Endothelial cell of umbilical vein (primary cell): ENCODE measurements at regions not wholly inside any gene's neighbourhood (a gene's known extent, or its start where the extent isn't known, plus 50 kb on each side); places are given as distances from the start of the nearest gene placed in this dataset.

Experiments
- BruUV-seq: library from RNA; stranded (reverse); fragments of 400-500 nt; replicated peaks from 2 replicates; lab custom pipeline; 2021; lab: Mats Ljungman, UMichigan
- CTCF ChIA-PET: fragments of 300-600, 350-600 bp; sonication (Branson Sonifier 250); formaldehyde crosslinking; loops from one replicate; lab custom pipeline; 2021; ENCODE audit warnings: antibody characterized with exemption, inconsistent platforms; lab: Charles Lee
- POLR2A ChIA-PET: fragments of 300-600, 350-600 bp; sonication (Branson Sonifier 250); formaldehyde crosslinking; loops from one replicate; lab custom pipeline; 2021; ENCODE audit warnings: antibody characterized with exemption, inconsistent platforms; lab: Charles Lee
- DNase-seq: peaks from one replicate; pipeline ENCODE4 v3.0.0-alpha.2; 2011; ENCODE audit warnings: low read depth, low spot score
- FAIRE-seq: peaks from 2 replicates; lab custom pipeline; 2011; peaks lifted over from hg19 to GRCh38; lab: Jason Lieb, UNC
- H2AFZ ChIP-seq: 2 replicates; pipeline ENCODE4 v1.6.0; 2012; ENCODE audit warnings: low read depth, low read length, control low read depth, inconsistent platforms
- H3K27ac ChIP-seq: 2 replicates; pipeline ENCODE4 v1.5.1; 2011; ENCODE audit warnings: low read depth, mild to moderate bottlenecking, control low read depth, low read length, moderate library complexity; ENCODE audit not compliant: insufficient read depth
- H3K27me3 ChIP-seq, 2 experiments: 2 replicates each; pipeline versions ENCODE4 v1.6.0 to v1.6.1; 2011; ENCODE audit warnings: low read length in 2 of 2, mixed read lengths in 1 of 2; ENCODE audit not compliant: control insufficient read depth in 2 of 2, insufficient read depth in 2 of 2
- H3K36me3 ChIP-seq, 2 experiments: 2 replicates in 1 of 2; 3 replicates in 1 of 2; pipeline ENCODE4 v1.5.1; 2011; ENCODE audit warnings: low read length in 2 of 2, mild to moderate bottlenecking in 1 of 2, moderate library complexity in 1 of 2; ENCODE audit not compliant: control insufficient read depth in 2 of 2, insufficient read depth in 2 of 2; ENCODE audit errors: extremely low read depth in 1 of 2
- H3K4me1 ChIP-seq: 3 replicates; pipeline ENCODE4 v1.5.1; 2011; ENCODE audit warnings: mild to moderate bottlenecking, low read length; ENCODE audit not compliant: control insufficient read depth, insufficient read depth; ENCODE audit errors: extremely low read depth
- H3K4me2 ChIP-seq: 2 replicates; pipeline ENCODE4 v1.6.1; 2011; ENCODE audit warnings: low read length, control low read depth, mixed read lengths; ENCODE audit not compliant: insufficient read depth
- H3K4me3 ChIP-seq, 3 experiments: fragments of 200-600 bp in 1 of 3; sonication (generic), shearing (Covaris generic) in 1 of 3; replicated peaks in 1 of 3; 2 replicates each; pipeline ENCODE4 v1.5.1; 2011 to 2016; ENCODE audit warnings: control low read depth in 3 of 3, low read length in 3 of 3, mild to moderate bottlenecking in 2 of 3, inconsistent platforms in 1 of 3, low read depth in 1 of 3, moderate library complexity in 1 of 3; ENCODE audit not compliant: insufficient read depth in 1 of 3
- H3K79me2 ChIP-seq: 2 replicates; pipeline ENCODE4 v1.6.0; 2012; ENCODE audit warnings: low read length, inconsistent platforms; ENCODE audit not compliant: control insufficient read depth, insufficient read depth
- H3K9ac ChIP-seq: replicated peaks from 2 replicates; pipeline ENCODE3; 2011; ENCODE audit warnings: low read length, control low read depth; ENCODE audit not compliant: insufficient read depth; ENCODE audit errors: extremely low read depth
- H3K9me1 ChIP-seq: replicated peaks from 3 replicates; pipeline ENCODE4 v1.6.0; 2011; ENCODE audit warnings: mild to moderate bottlenecking, low read length; ENCODE audit not compliant: control insufficient read depth, insufficient read depth; ENCODE audit errors: extremely low read depth
- H3K9me3 ChIP-seq: replicated peaks from 2 replicates; pipeline ENCODE4 v1.5.1; 2012; ENCODE audit warnings: low read length, inconsistent platforms; ENCODE audit not compliant: control insufficient read depth, insufficient read depth
- H4K20me1 ChIP-seq: replicated peaks from 2 replicates; pipeline ENCODE3; 2011; ENCODE audit warnings: mild to moderate bottlenecking, low read length; ENCODE audit not compliant: control insufficient read depth, insufficient read depth; ENCODE audit errors: extremely low read depth
- EZH2 ChIP-seq: IDR thresholded peaks from 2 replicates; pipeline ENCODE4 v1.6.1; 2012; ENCODE audit warnings: borderline replicate concordance, low read depth, mild to moderate bottlenecking, moderate library complexity, low read length, inconsistent platforms; ENCODE audit not compliant: severe bottlenecking
- FOS ChIP-seq: IDR thresholded peaks from 2 replicates; pipeline ENCODE4 v1.6.1; 2011; ENCODE audit warnings: mild to moderate bottlenecking, low read length, moderate library complexity, borderline replicate concordance; ENCODE audit not compliant: insufficient read depth
- GATA2 ChIP-seq: IDR thresholded peaks from 2 replicates; pipeline ENCODE4 v1.7.0; 2011; ENCODE audit warnings: low read depth, mild to moderate bottlenecking, moderate library complexity, mixed read lengths, low read length; ENCODE audit not compliant: insufficient read length, insufficient read depth
- JUN ChIP-seq: IDR thresholded peaks from 2 replicates; pipeline ENCODE4 v1.6.1; 2011; ENCODE audit warnings: borderline replicate concordance, low read depth; ENCODE audit not compliant: insufficient read length, insufficient read depth
- MAX ChIP-seq: IDR thresholded peaks from 2 replicates; pipeline ENCODE4 v1.6.1; 2011; ENCODE audit not compliant: insufficient read depth, insufficient read length
- MYC ChIP-seq: IDR thresholded peaks from one replicate; pipeline ENCODE4 v1.6.1; 2011; ENCODE audit warnings: mild to moderate bottlenecking, low read depth, low read length
- POLR2A ChIP-seq: IDR thresholded peaks from 2 replicates; pipeline ENCODE4 v1.6.1; 2012; ENCODE audit warnings: low read depth, mild to moderate bottlenecking, control low read depth, low read length
- POLR2AphosphoS5 ChIP-seq: IDR thresholded peaks from 2 replicates; pipeline ENCODE4 v1.6.1; 2012; ENCODE audit warnings: low read depth, mild to moderate bottlenecking, control low read depth, low read length, moderate library complexity; ENCODE audit not compliant: insufficient read depth
- dilution Hi-C: fragments of 300-500 bp; cut with MboI; formaldehyde crosslinking; loops from one replicate; pipeline ENCODE4 v1.15.0; 2019; ENCODE audit warnings: low sequenced_read_pairs; ENCODE audit not compliant: extremely low pct_ligation_motif_present
- intact Hi-C: fragments of 100-400 bp; cut with micrococcal nuclease; formaldehyde crosslinking; loops from one replicate; pipeline ENCODE4 v1.10.0; 2022
- TF ChIP-seq, protein P1 (sequence below), 2 donors: IDR thresholded peaks; 1 replicate in 1 of 2; 2 replicates in 1 of 2; pipeline ENCODE4 v1.5.1; 2011; ENCODE audit warnings: low read length in 2 of 2, mild to moderate bottlenecking in 2 of 2, moderate library complexity in 2 of 2, control low read depth in 1 of 2, inconsistent platforms in 1 of 2, low read depth in 1 of 2; ENCODE audit not compliant: insufficient read depth in 1 of 2; ENCODE audit errors: extremely low read depth in 1 of 2

DNA sequence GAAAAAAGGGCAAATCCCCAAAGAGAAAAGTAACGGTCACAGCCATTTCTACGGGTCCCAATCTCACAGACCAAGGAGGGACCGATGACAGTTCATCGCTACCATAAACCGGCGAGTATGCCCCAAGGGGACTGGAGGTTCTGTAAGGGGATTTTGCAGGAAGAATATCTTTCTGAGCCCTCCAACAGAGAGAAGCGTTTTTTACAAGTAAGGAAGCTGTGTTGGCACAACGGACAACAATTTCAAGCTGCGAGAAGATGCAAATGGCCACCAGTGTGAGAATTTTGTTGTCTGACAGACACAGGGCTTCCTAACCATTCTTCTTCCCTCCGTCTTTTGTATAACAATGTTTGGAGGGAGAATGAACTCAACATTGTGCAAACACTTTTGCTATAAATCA is 1043.1 kb downstream of the ADGRL2 start:
- dilution Hi-C loops (no loop called here), intact Hi-C loops (no loop called here)
- H3K9me3 ChIP-seq: no peaks in the 10 kb centered on the region
- ChIA-PET CTCF (no interaction called here), POLR2A (no interaction called here)
- H4K20me1 ChIP-seq: no peaks in the 10 kb centered on the region
- no peaks in the 10 kb centered on the region for H3K79me2 ChIP-seq
- no peaks in the 10 kb centered on the region for H3K27me3 ChIP-seq
- DNase-seq (no peak), FAIRE-seq (no peak)
- H3K9ac ChIP-seq: no peak overlapping the region
- no peaks in the 10 kb centered on the region for H3K36me3 ChIP-seq
- TF ChIP-seq POLR2A: no peak
- TF ChIP-seq, protein P1, sequence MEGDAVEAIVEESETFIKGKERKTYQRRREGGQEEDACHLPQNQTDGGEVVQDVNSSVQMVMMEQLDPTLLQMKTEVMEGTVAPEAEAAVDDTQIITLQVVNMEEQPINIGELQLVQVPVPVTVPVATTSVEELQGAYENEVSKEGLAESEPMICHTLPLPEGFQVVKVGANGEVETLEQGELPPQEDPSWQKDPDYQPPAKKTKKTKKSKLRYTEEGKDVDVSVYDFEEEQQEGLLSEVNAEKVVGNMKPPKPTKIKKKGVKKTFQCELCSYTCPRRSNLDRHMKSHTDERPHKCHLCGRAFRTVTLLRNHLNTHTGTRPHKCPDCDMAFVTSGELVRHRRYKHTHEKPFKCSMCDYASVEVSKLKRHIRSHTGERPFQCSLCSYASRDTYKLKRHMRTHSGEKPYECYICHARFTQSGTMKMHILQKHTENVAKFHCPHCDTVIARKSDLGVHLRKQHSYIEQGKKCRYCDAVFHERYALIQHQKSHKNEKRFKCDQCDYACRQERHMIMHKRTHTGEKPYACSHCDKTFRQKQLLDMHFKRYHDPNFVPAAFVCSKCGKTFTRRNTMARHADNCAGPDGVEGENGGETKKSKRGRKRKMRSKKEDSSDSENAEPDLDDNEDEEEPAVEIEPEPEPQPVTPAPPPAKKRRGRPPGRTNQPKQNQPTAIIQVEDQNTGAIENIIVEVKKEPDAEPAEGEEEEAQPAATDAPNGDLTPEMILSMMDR (IDR thresholded peaks at IDR 0.05; ENCODE audit: extremely low read depth in 1 of 2, insufficient read depth in 1 of 2, low read depth in 1 of 2, low read length in 2 of 2): no peak
- TF ChIP-seq MYC: no peak
- TF ChIP-seq MAX: no peak
- no peak for TF ChIP-seq FOS
- TF ChIP-seq JUN: no peak
- TF ChIP-seq POLR2AphosphoS5: no peak
- no peak for TF ChIP-seq EZH2
- no peak for TF ChIP-seq GATA2
- H3K9me1 ChIP-seq: no peaks in the 10 kb centered on the region
- no peak overlapping the region for H3K4me2 ChIP-seq
- no peaks in the 10 kb centered on the region for H3K4me1 ChIP-seq
- no TSS peak for BruUV-seq
- no peak overlapping the region for H2AFZ ChIP-seq
- H3K4me3 ChIP-seq: no peak overlapping the region
- H3K27ac ChIP-seq: no peak overlapping the region
